ENCODE measurements at regions not wholly inside any gene's neighbourhood (a gene's known extent, or its start where the extent isn't known, plus 50 kb on each side); places are given as distances from the start of the nearest gene placed in this dataset.

DNA sequence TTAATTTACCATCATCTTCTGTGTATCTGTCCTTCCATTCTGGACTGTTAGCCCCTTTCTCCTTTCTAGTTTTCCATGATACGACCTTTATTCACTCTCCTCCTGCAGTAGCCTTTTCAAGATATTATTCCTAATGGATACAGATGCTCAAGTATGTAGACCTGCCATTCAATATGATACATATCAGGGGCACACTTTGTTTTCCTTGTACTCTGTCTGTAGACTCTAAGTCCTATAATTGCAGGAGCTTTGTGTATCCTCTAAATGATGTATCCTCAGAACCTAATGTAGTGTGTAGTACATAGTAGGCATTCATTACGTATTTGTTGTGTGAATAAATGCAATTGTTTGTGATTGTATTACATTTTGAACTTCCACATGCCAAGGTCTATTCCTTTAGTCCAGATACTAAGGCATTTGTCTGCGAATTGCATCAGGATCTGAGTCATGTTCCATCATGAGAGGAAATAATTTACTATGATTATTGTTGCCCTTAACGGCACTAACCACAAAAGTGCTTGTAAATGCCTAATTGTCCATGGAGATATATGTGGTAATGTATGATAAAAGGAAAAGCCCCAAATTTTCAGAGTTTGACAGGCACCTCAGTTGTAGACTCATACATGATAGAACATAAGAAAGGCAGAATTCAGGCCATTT, 57.1 kb upstream of the IZUMO3 start:
- Histone ChIP-seq H3K4me3 (ENCODE audit: insufficient read depth, low read depth, low read length) (no peak overlapping the region), H3K27me3 (ENCODE audit: control insufficient read depth, insufficient read depth, low read length) (no peaks in the 10 kb centered on the region)

More for the DNA sequence above, 57.1 kb upstream of the IZUMO3 start:
- H3K36me3 ChIP-seq (replicated peaks; ENCODE audit: control insufficient read depth, insufficient read depth, low read length): no peaks in the 10 kb centered on the region
- DNase-seq: no peak
